ENCODE measurements at regions not wholly inside any gene's neighbourhood (a gene's known extent, or its start where the extent isn't known, plus 50 kb on each side); places are given as distances from the start of the nearest gene placed in this dataset.

DNA sequence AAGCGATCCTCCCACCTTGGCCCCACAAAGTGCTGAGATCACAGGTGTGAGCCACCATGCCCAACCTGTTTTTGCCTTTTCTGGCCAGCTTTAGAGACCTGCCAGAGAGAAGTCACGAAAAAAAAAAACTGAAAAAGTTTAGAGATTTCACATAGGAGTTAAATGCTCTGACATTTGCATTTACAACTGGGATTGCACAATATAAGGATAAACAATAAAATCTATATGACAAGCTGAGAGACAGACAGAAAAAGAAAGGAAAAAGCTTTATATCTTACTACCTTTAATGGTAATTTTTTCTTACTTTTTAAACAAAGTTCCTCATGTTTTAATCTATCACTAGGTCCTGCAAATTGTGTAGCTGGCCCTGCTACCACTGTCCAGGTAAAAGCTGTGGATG is 466.5 kb downstream of the TXNL1 start:
- Histone ChIP-seq H2BK15ac (ENCODE audit: low read depth, low read length) (no peak overlapping the region), H3K4me2 (ENCODE audit: insufficient read depth, insufficient read length, low read length) (no peak overlapping the region), H2AFZ (ENCODE audit: low read length) (no peak overlapping the region), H3K9ac (ENCODE audit: extremely low read depth, insufficient read length, low read length) (no peak overlapping the region), H4K8ac (replicated peaks; ENCODE audit: insufficient read length, low read depth, low read length) (no peak overlapping the region), H3K4me1 (ENCODE audit: insufficient read depth, low read length) (peaks cover 4% of the 10 kb centered on the region; the same call in 1 of the 2 replicates), H4K20me1 (ENCODE audit: control insufficient read depth, insufficient read depth, insufficient read length) (no peaks in the 10 kb centered on the region), H3K9me3 (ENCODE audit: control insufficient read depth, low read depth, low read length) (no peaks in the 10 kb centered on the region), H2BK5ac (ENCODE audit: insufficient read length, low read length) (no peak overlapping the region), H3T11ph (ENCODE audit: low read length) (no peak overlapping the region), H2BK120ac (ENCODE audit: low read depth, low read length, poor library complexity, severe bottlenecking) (no peak overlapping the region), H3K79me2 (ENCODE audit: insufficient read depth, low read length) (no peaks in the 10 kb centered on the region), H3K23ac (ENCODE audit: insufficient read length, low read depth, low read length) (no peak overlapping the region), H3K23me2 (ENCODE audit: insufficient read length, low read depth, low read length, poor library complexity, severe bottlenecking) (no peaks in the 10 kb centered on the region), H3K18ac (ENCODE audit: insufficient read length, low read depth, low read length) (no peak overlapping the region), H3K14ac (ENCODE audit: insufficient read depth, low read length) (no peak overlapping the region), H3K27me3 (ENCODE audit: insufficient read depth, low read length) (no peaks in the 10 kb centered on the region), H4K5ac (ENCODE audit: insufficient read length, low read depth, low read length) (no peak overlapping the region), H3K56ac (ENCODE audit: insufficient read length, low read depth, low read length) (no peak overlapping the region), H2AK5ac (ENCODE audit: insufficient read length, low read length) (no peak overlapping the region), H3K79me1 (ENCODE audit: insufficient read depth, low read depth, low read length, poor library complexity, severe bottlenecking) (no peaks in the 10 kb centered on the region), H4K91ac (ENCODE audit: insufficient read length, low read depth, low read length) (no peak overlapping the region), H2BK12ac (ENCODE audit: insufficient read length, low read depth, low read length) (no peak overlapping the region), H2BK20ac (ENCODE audit: low read depth, low read length, poor library complexity, severe bottlenecking) (no peak overlapping the region), H3K4ac (ENCODE audit: low read depth, low read length) (no peak overlapping the region), H3K27ac (ENCODE audit: insufficient read length, low read depth, low read length) (no peak overlapping the region)
- TF ChIP-seq, protein P1, sequence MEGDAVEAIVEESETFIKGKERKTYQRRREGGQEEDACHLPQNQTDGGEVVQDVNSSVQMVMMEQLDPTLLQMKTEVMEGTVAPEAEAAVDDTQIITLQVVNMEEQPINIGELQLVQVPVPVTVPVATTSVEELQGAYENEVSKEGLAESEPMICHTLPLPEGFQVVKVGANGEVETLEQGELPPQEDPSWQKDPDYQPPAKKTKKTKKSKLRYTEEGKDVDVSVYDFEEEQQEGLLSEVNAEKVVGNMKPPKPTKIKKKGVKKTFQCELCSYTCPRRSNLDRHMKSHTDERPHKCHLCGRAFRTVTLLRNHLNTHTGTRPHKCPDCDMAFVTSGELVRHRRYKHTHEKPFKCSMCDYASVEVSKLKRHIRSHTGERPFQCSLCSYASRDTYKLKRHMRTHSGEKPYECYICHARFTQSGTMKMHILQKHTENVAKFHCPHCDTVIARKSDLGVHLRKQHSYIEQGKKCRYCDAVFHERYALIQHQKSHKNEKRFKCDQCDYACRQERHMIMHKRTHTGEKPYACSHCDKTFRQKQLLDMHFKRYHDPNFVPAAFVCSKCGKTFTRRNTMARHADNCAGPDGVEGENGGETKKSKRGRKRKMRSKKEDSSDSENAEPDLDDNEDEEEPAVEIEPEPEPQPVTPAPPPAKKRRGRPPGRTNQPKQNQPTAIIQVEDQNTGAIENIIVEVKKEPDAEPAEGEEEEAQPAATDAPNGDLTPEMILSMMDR (conservative IDR thresholded peaks at IDR 0.05), result no peak
- Mint-ChIP-seq H3K27ac (peak overlapping the region in 1 of 3 experiments; percentile 12; a peak in 1 of 7 replicates), H3K9me3 (no peaks in the 10 kb centered on the region), H3K4me3 (no peak overlapping the region), H3K36me3 (ENCODE audit: insufficient read depth in 1 of 3, low read depth in 3 of 3) (no peaks in the 10 kb centered on the region), H3K27me3 (ENCODE audit: low read depth) (no peaks in the 10 kb centered on the region), H3K4me1 (peaks cover 25 to 31% of the 10 kb centered on the region in 2 experiments)
- DNase-seq, result no peak
- WGBS (ENCODE audit: extremely low coverage, insufficient read length, low lambda C conversion rate), result no CpG with 5 or more reads among the region's 2 CpGs
